HG03439 (cell line): ENCODE measurements at regions not wholly inside any gene's neighbourhood (a gene's known extent, or its start where the extent isn't known, plus 50 kb on each side); places are given as distances from the start of the nearest gene placed in this dataset.
"Not testable (repeated sequence)": the region's sequence is repeated elsewhere in the genome, so short reads cannot be mapped to it uniquely, and the experiment has no call there.

Experiments used
- ATAC-seq: cut with Tn5 transposase; IDR thresholded peaks from one replicate; pipeline ENCODE4 v1.9.1; 2021; ENCODE audit warnings: mild to moderate bottlenecking, moderate library complexity; ENCODE audit not compliant: unreplicated experiment

DNA sequence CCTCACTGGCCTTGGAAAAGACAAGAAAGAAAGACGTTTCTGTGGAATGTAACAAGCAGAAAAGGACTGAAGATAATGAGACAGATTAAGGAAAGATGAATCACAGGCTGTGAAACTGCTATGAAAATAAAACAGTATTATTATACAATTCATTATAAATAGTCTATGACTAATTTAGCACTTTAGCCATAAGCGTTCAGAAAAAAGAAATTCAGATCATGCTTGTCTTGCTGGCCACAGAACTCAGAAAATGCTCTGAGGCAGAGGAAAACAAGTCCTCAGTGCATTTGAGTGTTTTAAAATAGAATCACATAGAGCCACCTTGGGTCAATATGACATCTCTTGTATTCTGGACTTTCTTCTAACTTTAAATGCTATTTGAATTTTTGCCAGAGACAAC is 65.9 kb upstream of the NBPF26 start:
- ATAC-seq, result not testable (repeated sequence)

DNA sequence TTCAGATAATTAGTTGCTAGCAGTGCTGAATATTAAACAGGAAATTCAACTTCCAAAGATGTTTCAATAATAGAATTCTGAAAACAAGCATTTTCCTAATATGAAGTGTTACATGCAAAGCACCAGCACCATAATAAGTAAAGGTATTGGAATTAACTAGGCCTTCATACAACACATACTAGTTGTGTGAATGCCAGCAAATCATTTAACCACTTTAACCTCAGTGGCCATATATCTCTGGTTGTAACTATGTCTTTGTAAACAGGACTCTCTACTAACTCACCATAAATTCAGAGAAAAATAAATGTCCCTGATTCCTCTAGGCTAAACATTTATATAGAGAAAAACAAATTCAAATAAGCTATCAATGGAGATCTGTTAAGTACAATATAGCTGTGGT is 65.1 kb upstream of the NBPF26 start:
- not testable (repeated sequence) for ATAC-seq

DNA sequence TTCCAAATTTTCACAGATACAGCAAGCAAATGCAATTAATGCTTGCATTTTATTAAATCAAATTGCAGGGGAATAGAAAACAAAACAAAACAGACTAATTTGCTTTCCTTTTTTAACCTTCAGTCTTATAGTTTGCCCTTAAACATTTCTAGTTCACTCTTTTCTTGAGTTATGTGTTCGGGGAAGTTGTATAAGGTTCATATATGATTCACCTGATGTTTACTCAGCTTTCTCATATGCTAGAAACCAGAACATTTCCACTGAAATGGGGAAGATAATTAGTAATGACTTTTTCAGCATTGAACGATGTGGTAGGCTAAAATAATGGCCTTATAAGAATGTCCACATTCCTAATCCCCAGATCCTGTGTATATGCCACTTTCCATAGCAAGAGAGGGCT is 64.6 kb upstream of the NBPF26 start:
- ATAC-seq, result not testable (repeated sequence)

DNA sequence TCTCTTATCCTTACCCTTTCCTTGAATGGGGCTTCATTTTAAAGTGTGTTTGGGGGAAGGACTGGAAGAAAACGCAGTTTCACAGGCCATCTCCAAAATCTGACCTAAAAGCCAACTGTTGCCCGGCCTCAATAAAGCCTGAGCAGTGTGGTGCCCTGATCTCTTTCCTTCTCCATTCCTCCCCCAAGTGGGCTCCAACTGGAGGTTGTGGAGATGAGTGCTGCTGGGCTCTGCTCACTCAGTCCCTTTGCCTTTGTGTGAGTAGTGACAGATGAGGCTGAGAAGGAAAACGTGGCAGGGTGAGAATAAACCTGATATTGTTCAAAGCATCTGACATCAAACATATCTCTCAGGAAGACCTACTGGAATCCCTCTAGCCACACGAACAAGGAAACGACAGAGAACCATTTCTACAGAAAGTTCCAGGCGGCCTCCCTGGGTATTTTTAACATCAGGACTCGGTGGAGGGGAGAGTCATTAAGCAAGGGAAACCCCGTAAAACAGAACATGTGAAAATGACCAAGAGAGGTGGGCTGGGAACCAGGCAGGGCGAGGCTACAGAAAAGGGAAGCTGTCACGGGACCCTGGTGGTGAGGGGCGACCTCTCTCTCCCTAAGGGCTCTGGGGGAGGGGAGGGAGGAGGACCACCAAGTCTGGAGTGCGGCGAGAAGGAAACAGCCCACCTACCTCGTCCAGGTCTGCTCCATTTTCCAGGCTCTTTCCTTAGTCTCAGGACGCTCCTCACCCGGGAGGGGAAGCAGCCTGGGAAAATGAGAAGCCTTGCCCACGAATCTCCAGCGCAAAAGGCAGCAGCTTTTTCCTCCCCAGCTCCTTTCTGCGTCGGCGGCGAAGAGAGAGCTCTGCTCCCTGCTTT is 59.1 kb upstream of the NBPF26 start:
- not testable (repeated sequence) for ATAC-seq

DNA sequence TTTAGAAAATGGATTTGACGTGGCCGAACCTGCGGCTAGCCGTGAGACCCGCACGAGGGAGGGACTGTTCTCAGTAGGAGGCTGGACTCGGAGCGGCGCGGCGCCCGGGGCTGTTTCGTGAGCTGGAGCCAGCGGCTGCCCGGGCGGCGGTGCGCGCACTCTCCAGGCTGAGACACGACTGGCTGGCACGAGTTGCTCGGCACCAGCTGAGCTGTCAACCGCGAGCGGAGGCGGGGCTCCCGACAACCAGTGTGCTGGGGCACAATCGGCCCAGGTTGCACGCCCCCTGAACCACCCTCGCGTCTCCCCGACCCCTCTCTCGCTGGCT is 58.5 kb upstream of the NBPF26 start:
- ATAC-seq, result not testable (repeated sequence)

DNA sequence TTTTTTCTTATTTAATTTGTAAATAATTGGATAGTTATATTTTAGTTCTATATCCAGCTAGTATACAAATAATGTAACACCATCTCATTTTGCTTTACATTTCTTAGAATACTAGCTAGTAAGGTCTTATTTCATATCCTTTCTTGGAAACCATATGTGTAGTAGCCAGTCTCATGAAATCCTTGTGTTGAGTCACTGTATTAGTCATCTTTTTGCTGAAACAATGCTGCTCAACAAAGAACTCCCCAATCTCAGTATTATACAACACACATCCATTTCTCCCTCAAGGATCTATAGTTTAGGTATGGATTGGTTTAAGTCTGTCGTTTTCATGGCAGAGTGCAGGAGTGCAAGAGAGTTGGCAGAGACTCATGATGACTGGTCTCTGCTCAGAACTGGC is 55.6 kb upstream of the NBPF26 start:
- ATAC-seq, result not testable (repeated sequence)
